GM23338 (cell line): ENCODE measurements at regions not wholly inside any gene's neighbourhood (a gene's known extent, or its start where the extent isn't known, plus 50 kb on each side); places are given as distances from the start of the nearest gene placed in this dataset.

ENCODE experiments used
- CTCF ChIP-seq, 2 experiments: fragments of 200-600 bp in 1 of 2; sonication (generic) in 1 of 2; conservative IDR thresholded peaks; 2 replicates each; pipeline versions ENCODE4 v1.5.1 to v1.6.1; 2016 to 2017; ENCODE audit warnings: antibody characterized with exemption in 2 of 2, low read depth in 2 of 2, mild to moderate bottlenecking in 2 of 2, moderate library complexity in 1 of 2
- EZH2 ChIP-seq: fragments of 200-600 bp; sonication (generic); IDR thresholded peaks from one replicate; pipeline ENCODE4 v1.8.0; 2017; ENCODE audit warnings: antibody characterized with exemption, mild to moderate bottlenecking, low read depth; ENCODE audit not compliant: unreplicated experiment

DNA sequence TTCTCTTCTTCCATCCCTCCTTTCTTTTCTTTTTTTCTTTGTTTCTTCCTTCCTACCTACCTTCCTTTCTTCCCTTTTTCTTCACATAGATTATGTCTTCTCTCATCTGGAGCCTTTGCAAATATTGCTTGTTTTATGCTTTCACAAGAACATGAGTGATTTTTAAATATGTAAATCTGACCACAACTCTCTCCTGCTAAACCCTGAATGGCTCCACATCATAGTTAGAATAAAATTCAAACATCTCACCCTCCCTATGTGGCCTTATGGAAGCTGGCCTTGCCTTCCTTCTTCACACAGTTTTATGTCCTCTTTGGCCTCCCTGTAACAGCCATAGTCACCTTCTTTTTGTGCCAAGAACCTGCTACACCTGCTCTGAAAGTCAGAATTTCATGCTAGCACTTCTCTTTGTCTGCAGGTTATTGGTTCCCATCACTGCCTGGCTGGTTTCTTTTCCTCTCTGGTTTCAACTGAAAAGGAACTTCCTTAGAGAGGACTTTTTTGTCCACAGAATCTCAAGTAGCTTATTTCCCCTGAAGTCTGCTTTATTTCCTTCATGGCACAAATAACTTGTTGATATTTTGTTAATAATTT, 114.3 kb upstream of the TNC start:
- TF ChIP-seq EZH2 (no peak), CTCF (conservative IDR thresholded peaks at IDR 0.05; ENCODE audit: low read depth in 2 of 2) (no peak)
